A549 (cell line): ENCODE measurements at regions not wholly inside any gene's neighbourhood (a gene's known extent, or its start where the extent isn't known, plus 50 kb on each side); places are given as distances from the start of the nearest gene placed in this dataset.
"Not testable (repeated sequence)": the region's sequence is repeated elsewhere in the genome, so short reads cannot be mapped to it uniquely, and the experiment has no call there.

Experiments used
- ATAC-seq, 2 experiments: fragments of 200-7000 bp in 1 of 2; fragments of >200 bp in 1 of 2; cut with Nextera tagmentation in 1 of 2; cut with Tn5 transposase in 1 of 2; 3 replicates each; pipeline versions ENCODE4 v1.8.0 to v1.9.1; 2018 to 2020; ENCODE audit warnings: mild to moderate bottlenecking in 1 of 2, moderate library complexity in 1 of 2
- CTCF ChIA-PET: fragments of 300-600 bp; sonication (Branson Sonifier 250); formaldehyde crosslinking; extraction: SDS; loops from one replicate; lab custom pipeline; 2021; ENCODE audit warnings: antibody characterized with exemption, inconsistent platforms; lab: Yijun Ruan, JAX
- POLR2A ChIA-PET: fragments of 350-600 bp; formaldehyde crosslinking; extraction: SDS; loops from one replicate; lab custom pipeline; 2021; ENCODE audit warnings: antibody characterized with exemption, inconsistent platforms; lab: Yijun Ruan, JAX
- DNase-seq, 2 experiments: peaks; one replicate each; pipeline versions ENCODE4 v3.0.0 to v3.0.0-alpha.2; 2011 to 2016; ENCODE audit warnings: low read depth in 1 of 2, low spot score in 1 of 2
- FAIRE-seq: peaks from 2 replicates; lab custom pipeline; 2011; peaks lifted over from hg19 to GRCh38; lab: Jason Lieb, UNC
- H3K27ac ChIP-seq, 2 experiments: fragments of >200 bp; sonication (Bioruptor Twin); formaldehyde crosslinking; 3 replicates each; pipeline ENCODE4 v1.5.1; 2016 to 2017
- H3K4me1 ChIP-seq: fragments of >200 bp; sonication (Bioruptor Twin); formaldehyde crosslinking; 3 replicates; pipeline ENCODE4 v1.6.1; 2016
- H3K4me2 ChIP-seq: fragments of >200 bp; sonication (Bioruptor Twin); formaldehyde crosslinking; 3 replicates; pipeline ENCODE4 v1.6.1; 2016
- H3K4me3 ChIP-seq: fragments of >200 bp; sonication (Bioruptor Twin); formaldehyde crosslinking; 3 replicates; pipeline ENCODE4 v1.5.1; 2016
- H3K9me3 ChIP-seq: fragments of >200 bp; sonication (Bioruptor Twin); formaldehyde crosslinking; 3 replicates; pipeline ENCODE4 v1.6.1; 2016
- BCL3 ChIP-seq: fragments of >200 bp; sonication (Bioruptor Twin); formaldehyde crosslinking; IDR thresholded peaks from 3 replicates; pipeline ENCODE4 v1.6.1; 2016
- BHLHE40 ChIP-seq: IDR thresholded peaks from 2 replicates; pipeline ENCODE4 v1.6.1; 2012; ENCODE audit warnings: low read depth, low read length, inconsistent platforms
- CHD2 ChIP-seq: fragments of 150-350 bp; IDR thresholded peaks from 2 replicates; pipeline ENCODE4 v1.6.1; 2014; ENCODE audit warnings: low read length; ENCODE audit not compliant: partially characterized antibody
- EHF ChIP-seq: fragments of 250-450 bp; sonication (Bioruptor Pico); IDR thresholded peaks from 2 replicates; pipeline ENCODE4 v1.5.0; 2020; ENCODE audit warnings: mild to moderate bottlenecking
- EHMT2 ChIP-seq: fragments of 200-600 bp; sonication (generic); IDR thresholded peaks from 2 replicates; pipeline ENCODE4 v1.6.1; 2016; ENCODE audit warnings: antibody characterized with exemption, low read depth, mild to moderate bottlenecking, moderate library complexity
- ESRRA ChIP-seq: fragments of 150-350 bp; IDR thresholded peaks from 2 replicates; pipeline ENCODE4 v1.6.1; 2014; ENCODE audit warnings: mild to moderate bottlenecking, low read length, borderline replicate concordance
- FOSB ChIP-seq: fragments of 250-450 bp; sonication (Bioruptor Pico); IDR thresholded peaks from 2 replicates; pipeline ENCODE4 v1.5.0; 2020; ENCODE audit warnings: mild to moderate bottlenecking, moderate library complexity
- HOXB13 ChIP-seq: fragments of 250-450 bp; sonication (Bioruptor Pico); IDR thresholded peaks from 2 replicates; pipeline ENCODE4 v1.5.0; 2020; ENCODE audit warnings: low read depth, mild to moderate bottlenecking, moderate library complexity
- JUN ChIP-seq, 2 experiments: fragments of >200 bp; sonication (Bioruptor Twin); formaldehyde crosslinking; IDR thresholded peaks; 2 replicates in 1 of 2; 3 replicates in 1 of 2; pipeline ENCODE4 v1.6.1; 2016 to 2017
- KDM5A ChIP-seq: fragments of 200-600 bp; sonication (generic); IDR thresholded peaks from 2 replicates; pipeline ENCODE4 v1.6.1; 2016; ENCODE audit warnings: antibody characterized with exemption, mild to moderate bottlenecking
- MYC ChIP-seq: IDR thresholded peaks from 2 replicates; pipeline ENCODE4 v1.6.1; 2012; ENCODE audit warnings: mild to moderate bottlenecking, inconsistent platforms, low read length, improper control_type of control experiment, borderline replicate concordance
- RARB ChIP-seq: fragments of 250-450 bp; sonication (Bioruptor Pico); IDR thresholded peaks from 2 replicates; pipeline ENCODE4 v1.8.0; 2021; ENCODE audit warnings: mild to moderate bottlenecking, moderate library complexity
- RCOR1 ChIP-seq: fragments of 150-350 bp; IDR thresholded peaks from 2 replicates; pipeline ENCODE4 v1.6.1; 2014; ENCODE audit warnings: antibody characterized with exemption, low read length, low read depth
- RFX5 ChIP-seq: fragments of 450-650 bp; IDR thresholded peaks from 2 replicates; pipeline ENCODE4 v1.7.1; 2014; ENCODE audit warnings: antibody characterized with exemption, mild to moderate bottlenecking, moderate library complexity
- RNF2 ChIP-seq: fragments of 200-600 bp; sonication (generic); IDR thresholded peaks from 2 replicates; pipeline ENCODE4 v1.6.1; 2016; ENCODE audit warnings: low read depth, mild to moderate bottlenecking, antibody characterized with exemption, moderate library complexity, borderline replicate concordance
- ZC3H11A ChIP-seq: fragments of 450-650 bp; IDR thresholded peaks from 2 replicates; pipeline ENCODE4 v1.6.1; 2014; ENCODE audit warnings: antibody characterized with exemption, mild to moderate bottlenecking
- ZFP36 ChIP-seq: fragments of 450-650 bp; IDR thresholded peaks from 2 replicates; pipeline ENCODE4 v1.6.1; 2014; ENCODE audit warnings: borderline replicate concordance; ENCODE audit not compliant: partially characterized antibody
- ZSCAN20 ChIP-seq: fragments of 250-450 bp; sonication (Bioruptor Pico); IDR thresholded peaks from 2 replicates; pipeline ENCODE4 v1.8.0; 2022; ENCODE audit warnings: mild to moderate bottlenecking, moderate library complexity
- WGBS: methylation state at CpG from one replicate; pipeline ENCODE4 v1.1.6; 2017; ENCODE audit errors: missing lambda C conversion rate; 5-methylcytosine and 5-hydroxymethylcytosine counted together
- TF ChIP-seq, protein P1 (sequence below): fragments of 150-350 bp; IDR thresholded peaks from 2 replicates; pipeline ENCODE4 v1.6.1; 2014; ENCODE audit warnings: low read depth, mild to moderate bottlenecking, low read length
- TF ChIP-seq, protein P2 (sequence below): fragments of 250-450 bp; sonication (Bioruptor Pico); IDR thresholded peaks from 2 replicates; pipeline ENCODE4 v1.5.0; 2021; ENCODE audit warnings: mild to moderate bottlenecking, moderate library complexity, borderline replicate concordance

DNA sequence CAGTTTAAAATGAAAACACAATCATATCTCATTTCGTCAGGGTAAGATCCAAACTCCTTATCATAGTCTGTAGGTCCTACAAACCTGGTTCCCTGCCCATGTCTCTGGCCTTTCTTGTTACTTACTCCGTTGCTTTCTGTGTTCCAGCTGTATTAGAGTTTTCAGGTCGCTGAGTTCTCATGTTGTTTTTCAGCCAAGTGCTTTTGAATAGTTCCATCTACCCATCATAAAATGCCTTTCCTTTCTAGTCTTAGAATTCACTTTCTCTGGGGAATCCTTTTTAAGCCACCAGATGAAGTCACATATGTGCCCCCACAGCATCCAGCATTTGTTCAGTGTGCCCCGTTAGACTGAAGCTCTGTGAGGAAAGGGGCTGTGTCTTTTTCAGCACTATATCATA is 228.7 kb downstream of the YTHDC2 start:
- H3K4me3 ChIP-seq: no peak overlapping the region
- ChIA-PET POLR2A (no interaction called here), CTCF (no interaction called here)
- FAIRE-seq (no peak), DNase-seq (no peak), ATAC-seq (no peak)
- H3K9me3 ChIP-seq: no peaks in the 10 kb centered on the region
- H3K27ac ChIP-seq: no peak overlapping the region
- 2% methylated on average over 4 of the region's 4 CpGs for WGBS
- no peak overlapping the region for H3K4me2 ChIP-seq
- no peaks in the 10 kb centered on the region for H3K4me1 ChIP-seq
- no peak for TF ChIP-seq ESRRA

GRCh38 chr5:113742639-113743038 is 229.1 kb downstream of the YTHDC2 start:
- Histone ChIP-seq H3K4me1 (no peaks in the 10 kb centered on the region), H3K27ac (no peak overlapping the region), H3K9me3 (no peaks in the 10 kb centered on the region; the same call in 2 of the 3 replicates)
- 3% methylated on average over 1 of the region's 1 CpG for WGBS
- TF ChIP-seq ZSCAN20 (CRISPR knock-in tag): no peak
- no peak for TF ChIP-seq HOXB13 (CRISPR knock-in tag)
- no peak for TF ChIP-seq BHLHE40
- TF ChIP-seq EHMT2: no peak
- no peak for TF ChIP-seq BCL3
- no peak for TF ChIP-seq JUN (IDR thresholded peaks at IDR 0.05)
- no peak for TF ChIP-seq ESRRA
- TF ChIP-seq RFX5: no peak
- TF ChIP-seq, protein P1, sequence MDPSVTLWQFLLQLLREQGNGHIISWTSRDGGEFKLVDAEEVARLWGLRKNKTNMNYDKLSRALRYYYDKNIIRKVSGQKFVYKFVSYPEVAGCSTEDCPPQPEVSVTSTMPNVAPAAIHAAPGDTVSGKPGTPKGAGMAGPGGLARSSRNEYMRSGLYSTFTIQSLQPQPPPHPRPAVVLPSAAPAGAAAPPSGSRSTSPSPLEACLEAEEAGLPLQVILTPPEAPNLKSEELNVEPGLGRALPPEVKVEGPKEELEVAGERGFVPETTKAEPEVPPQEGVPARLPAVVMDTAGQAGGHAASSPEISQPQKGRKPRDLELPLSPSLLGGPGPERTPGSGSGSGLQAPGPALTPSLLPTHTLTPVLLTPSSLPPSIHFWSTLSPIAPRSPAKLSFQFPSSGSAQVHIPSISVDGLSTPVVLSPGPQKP: no peak
- no peak for TF ChIP-seq ZC3H11A
- TF ChIP-seq KDM5A: no peak
- TF ChIP-seq EHF (CRISPR knock-in tag): no peak
- TF ChIP-seq, all 56 proteins: peak for 0
- ChIA-PET POLR2A (no interaction called here), CTCF (no interaction called here)
- FAIRE-seq: no peak
- ATAC-seq: no peak
- DNase-seq: no peak
- Histone ChIP-seq H3K4me3 (no peak overlapping the region), H3K4me2 (no peak overlapping the region)

GRCh38 chr5:113748403-113748802 is 234.9 kb downstream of the YTHDC2 start:
- Histone ChIP-seq H3K4me2 (no peak overlapping the region), H3K27ac (no peak overlapping the region), H3K9me3 (no peaks in the 10 kb centered on the region; the same call in 2 of the 3 replicates), H3K4me3 (no peak overlapping the region), H3K4me1 (no peaks in the 10 kb centered on the region)
- no peak for ATAC-seq
- no peak for FAIRE-seq
- no peak for DNase-seq
- WGBS: 6% methylated on average over 2 of the region's 2 CpGs
- TF ChIP-seq RARB (CRISPR knock-in tag) (no peak), RCOR1 (no peak), ZFP36 (no peak), FOSB (CRISPR knock-in tag) (no peak)
- TF ChIP-seq, protein P2, sequence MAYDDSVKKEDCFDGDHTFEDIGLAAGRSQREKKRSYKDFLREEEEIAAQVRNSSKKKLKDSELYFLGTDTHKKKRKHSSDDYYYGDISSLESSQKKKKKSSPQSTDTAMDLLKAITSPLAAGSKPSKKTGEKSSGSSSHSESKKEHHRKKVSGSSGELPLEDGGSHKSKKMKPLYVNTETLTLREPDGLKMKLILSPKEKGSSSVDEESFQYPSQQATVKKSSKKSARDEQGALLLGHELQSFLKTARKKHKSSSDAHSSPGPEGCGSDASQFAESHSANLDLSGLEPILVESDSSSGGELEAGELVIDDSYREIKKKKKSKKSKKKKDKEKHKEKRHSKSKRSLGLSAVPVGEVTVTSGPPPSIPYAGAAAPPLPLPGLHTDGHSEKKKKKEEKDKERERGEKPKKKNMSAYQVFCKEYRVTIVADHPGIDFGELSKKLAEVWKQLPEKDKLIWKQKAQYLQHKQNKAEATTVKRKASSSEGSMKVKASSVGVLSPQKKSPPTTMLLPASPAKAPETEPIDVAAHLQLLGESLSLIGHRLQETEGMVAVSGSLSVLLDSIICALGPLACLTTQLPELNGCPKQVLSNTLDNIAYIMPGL (CRISPR knock-in tag): no peak
- ChIA-PET POLR2A (no interaction called here), CTCF (interaction anchor here (0.7 kb wide), 1 partner anchor 33 kb away, joined by 5 read pairs; no protein-coding TSS in a partner anchor)

- H3K4me3 ChIP-seq: no peak overlapping the region
- ChIA-PET CTCF (no interaction called here), POLR2A (no interaction called here)
- 19% methylated on average over 1 of the region's 1 CpG for WGBS
- H3K27ac ChIP-seq: no peak overlapping the region
- FAIRE-seq (no peak), DNase-seq (no peak), ATAC-seq (no peak)
- TF ChIP-seq ZFP36: no peak
- TF ChIP-seq ESRRA: no peak
- no peak for TF ChIP-seq ZSCAN20 (CRISPR knock-in tag)
- no peak for TF ChIP-seq MYC
- TF ChIP-seq, protein P2 (CRISPR knock-in tag): no peak
- no peak for TF ChIP-seq CHD2
- no peak for TF ChIP-seq RNF2
- no peaks in the 10 kb centered on the region; the same call in 2 of the 3 replicates for H3K9me3 ChIP-seq
- no peak overlapping the region for H3K4me2 ChIP-seq
- no peaks in the 10 kb centered on the region for H3K4me1 ChIP-seq
Observed at GRCh38 chr5:113749334-113749733, 235.8 kb downstream of the YTHDC2 start.

- CTCF ChIA-PET, H3K9me3 ChIP-seq, H3K27ac ChIP-seq, H3K4me2 ChIP-seq, POLR2A ChIA-PET, H3K4me1 ChIP-seq, DNase-seq, H3K4me3 ChIP-seq, ATAC-seq, FAIRE-seq: not testable (repeated sequence)
- 67% methylated on average over 10 of the region's 20 CpGs for WGBS
Observed at GRCh38 chr5:113753182-113753581, 239.7 kb downstream of the YTHDC2 start.
